ENCODE measurements at regions not wholly inside any gene's neighbourhood (a gene's known extent, or its start where the extent isn't known, plus 50 kb on each side); places are given as distances from the start of the nearest gene placed in this dataset.

DNA sequence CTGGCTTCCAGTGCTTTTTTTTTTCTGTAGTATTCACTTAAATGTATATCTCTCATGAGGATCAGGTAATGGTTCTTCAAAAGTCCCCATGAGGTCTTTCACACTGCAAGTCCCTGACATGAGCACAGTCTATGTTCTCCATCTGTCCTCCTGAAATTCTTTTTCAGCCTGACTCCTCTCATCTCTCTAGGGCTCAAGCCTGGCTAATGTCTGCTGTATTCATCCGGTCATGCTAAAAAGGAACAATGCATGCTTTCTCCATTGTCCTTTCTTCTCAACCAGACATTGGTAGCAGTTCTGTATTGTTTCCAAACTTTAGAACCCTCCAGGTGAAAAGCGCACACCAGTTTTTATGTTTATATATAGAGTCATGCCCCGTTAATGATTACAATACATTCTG lies 368.3 kb upstream of the OLFM3 start:
- H2AK9ac ChIP-seq (replicated peaks; ENCODE audit: low read depth, low read length, poor library complexity): no peak overlapping the region
- dilution Hi-C loops (cut with HindIII; ENCODE audit: low sequenced_read_pairs, unreplicated experiment): no loop called here
- TF ChIP-seq CHD1 (IDR thresholded peaks at IDR 0.05; ENCODE audit: low read depth, low read length) (no peak), MXI1 (IDR thresholded peaks at IDR 0.05; ENCODE audit: borderline replicate concordance, low read depth, low read length) (no peak), RFX5 (IDR thresholded peaks at IDR 0.05; ENCODE audit: low read depth, low read length) (no peak), RCOR1 (IDR thresholded peaks at IDR 0.05; ENCODE audit: insufficient replicate concordance, low read length) (no peak), SMC3 (IDR thresholded peaks at IDR 0.05; ENCODE audit: low read depth, low read length) (no peak), NFE2L2 (IDR thresholded peaks at IDR 0.05; ENCODE audit: low read depth, low read length) (no peak), FOS (IDR thresholded peaks at IDR 0.05; ENCODE audit: low read depth, low read length) (no peak), POLR2A (IDR thresholded peaks at IDR 0.05; ENCODE audit: low read depth, low read length) (no peak), RAD21 (IDR thresholded peaks at IDR 0.05; ENCODE audit: low read length) (no peak), BHLHE40 (IDR thresholded peaks at IDR 0.05; ENCODE audit: low read depth, low read length) (no peak), MAFK (IDR thresholded peaks at IDR 0.05; ENCODE audit: low read depth, low read length) (no peak), MAZ (IDR thresholded peaks at IDR 0.05; ENCODE audit: borderline replicate concordance, low read depth, low read length) (no peak), CEBPB (IDR thresholded peaks at IDR 0.05; ENCODE audit: low read depth, low read length) (no peak)
- TF ChIP-seq, protein P1, sequence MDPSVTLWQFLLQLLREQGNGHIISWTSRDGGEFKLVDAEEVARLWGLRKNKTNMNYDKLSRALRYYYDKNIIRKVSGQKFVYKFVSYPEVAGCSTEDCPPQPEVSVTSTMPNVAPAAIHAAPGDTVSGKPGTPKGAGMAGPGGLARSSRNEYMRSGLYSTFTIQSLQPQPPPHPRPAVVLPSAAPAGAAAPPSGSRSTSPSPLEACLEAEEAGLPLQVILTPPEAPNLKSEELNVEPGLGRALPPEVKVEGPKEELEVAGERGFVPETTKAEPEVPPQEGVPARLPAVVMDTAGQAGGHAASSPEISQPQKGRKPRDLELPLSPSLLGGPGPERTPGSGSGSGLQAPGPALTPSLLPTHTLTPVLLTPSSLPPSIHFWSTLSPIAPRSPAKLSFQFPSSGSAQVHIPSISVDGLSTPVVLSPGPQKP (IDR thresholded peaks at IDR 0.05; ENCODE audit: borderline replicate concordance, low read depth, low read length): no peak
- TF ChIP-seq, protein P2, sequence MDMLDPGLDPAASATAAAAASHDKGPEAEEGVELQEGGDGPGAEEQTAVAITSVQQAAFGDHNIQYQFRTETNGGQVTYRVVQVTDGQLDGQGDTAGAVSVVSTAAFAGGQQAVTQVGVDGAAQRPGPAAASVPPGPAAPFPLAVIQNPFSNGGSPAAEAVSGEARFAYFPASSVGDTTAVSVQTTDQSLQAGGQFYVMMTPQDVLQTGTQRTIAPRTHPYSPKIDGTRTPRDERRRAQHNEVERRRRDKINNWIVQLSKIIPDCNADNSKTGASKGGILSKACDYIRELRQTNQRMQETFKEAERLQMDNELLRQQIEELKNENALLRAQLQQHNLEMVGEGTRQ (IDR thresholded peaks at IDR 0.05; ENCODE audit: low read depth, low read length): no peak
- TF ChIP-seq, protein P3, sequence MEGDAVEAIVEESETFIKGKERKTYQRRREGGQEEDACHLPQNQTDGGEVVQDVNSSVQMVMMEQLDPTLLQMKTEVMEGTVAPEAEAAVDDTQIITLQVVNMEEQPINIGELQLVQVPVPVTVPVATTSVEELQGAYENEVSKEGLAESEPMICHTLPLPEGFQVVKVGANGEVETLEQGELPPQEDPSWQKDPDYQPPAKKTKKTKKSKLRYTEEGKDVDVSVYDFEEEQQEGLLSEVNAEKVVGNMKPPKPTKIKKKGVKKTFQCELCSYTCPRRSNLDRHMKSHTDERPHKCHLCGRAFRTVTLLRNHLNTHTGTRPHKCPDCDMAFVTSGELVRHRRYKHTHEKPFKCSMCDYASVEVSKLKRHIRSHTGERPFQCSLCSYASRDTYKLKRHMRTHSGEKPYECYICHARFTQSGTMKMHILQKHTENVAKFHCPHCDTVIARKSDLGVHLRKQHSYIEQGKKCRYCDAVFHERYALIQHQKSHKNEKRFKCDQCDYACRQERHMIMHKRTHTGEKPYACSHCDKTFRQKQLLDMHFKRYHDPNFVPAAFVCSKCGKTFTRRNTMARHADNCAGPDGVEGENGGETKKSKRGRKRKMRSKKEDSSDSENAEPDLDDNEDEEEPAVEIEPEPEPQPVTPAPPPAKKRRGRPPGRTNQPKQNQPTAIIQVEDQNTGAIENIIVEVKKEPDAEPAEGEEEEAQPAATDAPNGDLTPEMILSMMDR (conservative IDR thresholded peaks at IDR 0.05; ENCODE audit: low read depth, low read length): no peak
- no peak overlapping the region for H2BK15ac ChIP-seq (ENCODE audit: low read depth, low read length)
- no peak overlapping the region for H2BK120ac ChIP-seq (ENCODE audit: low read depth, low read length)
- WGBS, 2 experiments (ENCODE audit: extremely low coverage in 2 of 2, insufficient read length in 1 of 2): no CpG with 5 or more reads among the region's 3 CpGs
- no peak overlapping the region for H2BK5ac ChIP-seq (ENCODE audit: low read depth, low read length, poor library complexity, severe bottlenecking)
- H3K18ac ChIP-seq (ENCODE audit: low read depth, low read length): no peak overlapping the region
- in situ Hi-C loops (cut with MboI; ENCODE audit: low sequenced_read_pairs): no loop called here
- H4K20me1 ChIP-seq (ENCODE audit: insufficient read depth, low read length): no peaks in the 10 kb centered on the region
- H4K91ac ChIP-seq (ENCODE audit: insufficient read depth, low read depth, low read length): no peak overlapping the region
- no peak overlapping the region for H2BK20ac ChIP-seq (ENCODE audit: low read depth, low read length)
- no peak for ATAC-seq (ENCODE audit: low read depth)
- no peak overlapping the region for H2AFZ ChIP-seq (replicated peaks; ENCODE audit: low read length, poor library complexity)
- no peak overlapping the region for H3K4ac ChIP-seq (ENCODE audit: low read depth, low read length)
- H3K79me1 ChIP-seq (ENCODE audit: low read depth in 1 of 2, low read length in 2 of 2): no peaks in the 10 kb centered on the region
- H3K27ac ChIP-seq (ENCODE audit: insufficient read depth, low read length): no peak overlapping the region
- intact Hi-C loops (cut with micrococcal nuclease): no loop called here
- no peak overlapping the region for H3K4me3 ChIP-seq (ENCODE audit: insufficient read depth, low read depth, low read length)
- H3K9ac ChIP-seq (ENCODE audit: low read depth, low read length): no peak overlapping the region
- CTCF ChIA-PET: interaction anchor here (0.6 kb wide), 1 partner anchor 476 kb away, joined by 3 read pairs; no protein-coding TSS in a partner anchor
- H3K27me3 ChIP-seq (ENCODE audit: control insufficient read depth, insufficient read depth, low read length): no peaks in the 10 kb centered on the region
- no TSS peak for BruUV-seq (replicated peaks)
- no peak for DNase-seq
- H3K9me3 ChIP-seq (ENCODE audit: control insufficient read depth, insufficient read depth, low read length): peaks cover 10% of the 10 kb centered on the region; the same call in 1 of the 2 replicates
- H3K9me1 ChIP-seq (ENCODE audit: insufficient read depth, low read length): no peaks in the 10 kb centered on the region
- no peak overlapping the region for H3K56ac ChIP-seq (ENCODE audit: extremely low read depth, insufficient read depth, low read length)
- H4K5ac ChIP-seq (ENCODE audit: low read depth, low read length): no peak overlapping the region
- H3K36me3 ChIP-seq (ENCODE audit: control insufficient read depth, insufficient read depth, low read length): no peaks in the 10 kb centered on the region
- no peak overlapping the region for H3K14ac ChIP-seq (replicated peaks; ENCODE audit: low read depth, low read length)
- no peaks in the 10 kb centered on the region for H3K4me1 ChIP-seq (ENCODE audit: control insufficient read depth, insufficient read depth, low read length)
- H3K23ac ChIP-seq (ENCODE audit: low read depth, low read length): no peak overlapping the region
- H4K8ac ChIP-seq (ENCODE audit: low read depth in 2 of 2, low read length in 2 of 2): no peak overlapping the region
- H2AK5ac ChIP-seq (ENCODE audit: low read depth, low read length): no peak overlapping the region
- POLR2A ChIA-PET (ENCODE audit: unreplicated experiment): no interaction called here
- no peak overlapping the region for H3K4me2 ChIP-seq (ENCODE audit: low read depth, low read length)
